T47D (cell line): ENCODE measurements at regions not wholly inside any gene's neighbourhood (a gene's known extent, or its start where the extent isn't known, plus 50 kb on each side); places are given as distances from the start of the nearest gene placed in this dataset.

Experiments used
- DNase-seq, 2 experiments: peaks; one replicate each; pipeline versions ENCODE4 v3.0.0 to v3.0.0-alpha.2; 2011 to 2012; ENCODE audit warnings: low read depth in 1 of 2, low spot score in 1 of 2
- JUND ChIP-seq: IDR thresholded peaks from 2 replicates; pipeline ENCODE4 v1.6.1; 2012; ENCODE audit warnings: low read depth
- in situ Hi-C: cut with HindIII; loops from 2 replicates; pipeline ENCODE4 v1.10.0; 2016; ENCODE audit warnings: low sequenced_read_pairs, low pct_unique_long_range_greater_than_20kb

DNA sequence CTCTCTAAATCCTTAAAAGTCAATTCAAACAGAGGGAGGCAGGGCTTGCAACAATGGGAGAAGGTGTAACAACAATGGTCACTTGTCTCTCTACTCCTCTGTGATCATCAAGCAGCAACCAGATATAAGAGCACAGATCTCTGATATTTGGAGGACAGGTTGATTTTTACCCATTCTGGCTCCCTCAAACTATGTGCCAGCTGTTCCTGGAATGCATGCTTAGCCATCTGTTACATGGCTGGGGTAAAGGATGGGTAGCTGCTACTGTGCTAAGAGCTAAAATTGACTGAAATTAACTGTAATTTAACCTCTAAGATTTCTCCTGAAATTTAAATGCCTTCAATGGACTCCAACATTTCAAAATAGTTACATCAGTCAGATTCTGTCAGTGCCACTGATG, 1459.9 kb downstream of the PCDH7 start:
- in situ Hi-C loops: no loop called here
- TF ChIP-seq JUND: no peak
- DNase-seq: no peak

GRCh38 chr4:32184186-32184585, 1464.0 kb downstream of the PCDH7 start:
- no peak for TF ChIP-seq JUND
- DNase-seq: no peak
- in situ Hi-C loops: no loop called here

DNA sequence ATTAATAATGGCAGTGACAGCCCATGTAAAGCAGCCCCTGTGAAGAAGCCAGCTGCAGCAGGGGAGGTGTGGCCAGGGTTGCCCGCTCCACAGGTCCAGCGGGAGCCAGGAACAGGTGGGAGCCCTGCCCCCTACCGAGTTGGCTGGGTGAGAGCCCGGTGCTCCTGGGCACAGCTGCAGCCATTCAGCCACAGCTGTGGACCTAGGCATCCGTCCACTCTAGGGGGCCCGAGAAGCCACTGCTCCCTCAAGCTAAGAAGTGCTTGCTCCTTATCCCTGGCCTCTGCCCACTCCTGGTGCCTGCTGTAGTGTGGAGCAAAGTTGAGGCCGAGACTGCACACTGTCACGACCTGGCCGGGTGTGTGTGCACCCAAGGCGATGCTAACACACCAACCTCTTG, 1469.0 kb downstream of the PCDH7 start:
- no peak for DNase-seq
- TF ChIP-seq JUND: no peak
- in situ Hi-C loops: no loop called here

- DNase-seq: no peak
- in situ Hi-C loops: no loop called here
- TF ChIP-seq JUND: no peak
Observed at GRCh38 chr4:32189788-32190187, 1469.6 kb downstream of the PCDH7 start.

DNA sequence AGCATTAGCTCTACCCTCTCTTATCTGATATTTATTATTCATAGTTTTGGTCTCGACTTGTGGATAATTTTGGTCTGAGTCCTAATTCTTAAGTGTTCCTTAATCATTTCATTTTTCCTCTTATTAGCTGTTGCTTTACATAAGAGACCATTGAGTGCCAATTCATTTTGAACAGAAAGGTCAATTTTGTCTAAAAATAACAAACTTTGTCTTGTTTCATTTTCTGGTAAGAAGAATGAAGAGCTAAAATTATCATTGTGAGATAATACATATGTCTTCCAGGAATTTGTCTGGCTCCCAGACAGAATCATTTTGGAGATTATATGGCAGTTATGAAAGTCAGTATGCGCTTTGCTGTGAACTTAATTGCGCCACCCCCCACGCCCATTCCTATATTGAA, 1471.8 kb downstream of the PCDH7 start:
- no peak for DNase-seq
- TF ChIP-seq JUND: no peak
- in situ Hi-C loops: no loop called here

DNA sequence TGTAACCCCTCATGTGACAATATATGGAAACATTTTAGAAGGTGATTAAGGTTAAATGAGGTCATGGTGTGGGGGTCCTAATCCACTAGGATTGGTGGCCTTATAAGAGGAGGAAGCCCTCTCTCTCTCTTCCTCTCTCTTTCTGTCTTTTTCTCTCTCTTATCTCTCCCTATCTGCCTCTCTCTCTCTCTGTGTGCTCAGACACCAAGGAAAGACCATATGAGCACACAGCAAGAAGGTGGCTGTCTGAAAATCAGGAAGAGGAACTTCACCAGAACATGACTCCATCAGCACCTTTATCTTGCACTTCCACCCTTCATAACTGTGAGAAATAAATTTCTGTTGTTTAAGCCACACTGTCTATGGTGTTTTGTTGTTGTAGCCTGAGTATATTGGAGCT, 1472.2 kb downstream of the PCDH7 start:
- no peak for DNase-seq
- no peak for TF ChIP-seq JUND
- in situ Hi-C loops: no loop called here

DNA sequence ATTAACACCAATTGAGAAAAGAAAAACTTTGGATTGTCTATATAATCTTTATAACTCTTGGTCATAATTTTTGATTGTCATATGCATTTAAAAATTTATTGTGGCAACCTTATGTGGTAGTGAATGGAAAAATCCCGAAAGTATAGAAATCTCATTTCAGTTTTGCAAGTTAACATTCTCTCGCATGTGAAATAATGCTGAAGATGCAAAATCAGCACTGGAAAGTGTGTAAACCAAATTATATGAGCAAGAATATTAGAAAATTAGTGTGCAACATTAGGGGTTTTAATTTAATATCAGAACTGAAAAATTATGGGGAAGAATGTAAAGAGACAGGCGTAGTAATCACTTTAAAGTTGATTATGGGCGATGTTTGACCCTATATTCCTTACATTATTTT, 1472.8 kb downstream of the PCDH7 start:
- no peak for TF ChIP-seq JUND
- DNase-seq: no peak
- in situ Hi-C loops: no loop called here

DNA sequence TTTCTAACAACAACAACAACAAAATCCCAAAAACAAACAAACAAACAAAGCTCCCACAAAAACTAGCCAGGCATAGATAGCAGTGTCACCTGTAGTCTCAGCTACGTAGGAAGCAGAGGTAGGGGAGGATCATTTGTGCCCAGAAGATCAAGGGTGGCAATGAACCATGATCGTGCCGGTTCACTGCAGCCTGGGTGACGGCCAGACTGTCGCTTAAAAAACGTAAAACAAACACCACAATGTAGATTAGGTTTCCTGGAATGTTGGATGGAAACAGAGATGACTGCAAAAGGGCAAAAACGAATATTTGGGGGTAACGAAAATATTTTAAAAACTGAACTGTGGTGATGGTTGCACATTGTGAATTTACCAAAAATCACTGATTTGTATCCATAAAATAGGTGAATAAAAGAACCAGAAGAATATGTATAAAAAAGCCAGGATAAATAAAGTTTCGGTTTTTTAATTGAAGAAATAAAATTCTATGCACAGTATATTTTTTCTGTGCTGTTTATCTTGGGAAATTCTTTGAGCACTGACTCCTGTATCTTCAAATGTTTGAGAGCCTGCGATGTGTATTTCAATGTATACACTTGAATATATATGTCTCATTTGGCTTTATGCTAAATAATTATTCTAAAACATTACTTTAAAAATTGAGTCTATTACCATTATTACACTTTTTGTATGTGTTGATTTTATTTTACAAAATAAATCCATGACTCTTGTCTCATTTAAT, 1477.0 kb downstream of the PCDH7 start:
- DNase-seq: no peak
- in situ Hi-C loops: no loop called here
- TF ChIP-seq JUND: no peak

DNA sequence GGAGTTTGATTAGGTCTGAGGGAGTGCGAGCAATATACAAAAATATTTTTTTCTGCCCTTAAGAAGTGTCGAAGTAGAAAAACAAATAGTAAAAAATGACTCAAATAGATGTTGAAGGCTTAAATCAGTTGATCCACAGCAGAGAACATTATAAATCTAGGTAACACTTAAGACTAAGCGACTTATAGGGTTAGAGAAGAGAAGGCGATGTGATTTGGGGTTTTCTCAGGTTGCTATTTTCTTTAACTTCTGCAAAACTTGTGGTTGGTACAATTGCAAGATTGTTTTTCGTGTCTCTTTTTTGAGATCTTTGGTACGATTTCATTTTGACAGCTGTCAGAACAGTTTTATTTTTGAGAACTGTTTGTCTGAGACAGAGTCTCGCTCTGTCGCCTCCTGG, 1479.5 kb downstream of the PCDH7 start:
- in situ Hi-C loops: no loop called here
- DNase-seq: no peak
- no peak for TF ChIP-seq JUND

DNA sequence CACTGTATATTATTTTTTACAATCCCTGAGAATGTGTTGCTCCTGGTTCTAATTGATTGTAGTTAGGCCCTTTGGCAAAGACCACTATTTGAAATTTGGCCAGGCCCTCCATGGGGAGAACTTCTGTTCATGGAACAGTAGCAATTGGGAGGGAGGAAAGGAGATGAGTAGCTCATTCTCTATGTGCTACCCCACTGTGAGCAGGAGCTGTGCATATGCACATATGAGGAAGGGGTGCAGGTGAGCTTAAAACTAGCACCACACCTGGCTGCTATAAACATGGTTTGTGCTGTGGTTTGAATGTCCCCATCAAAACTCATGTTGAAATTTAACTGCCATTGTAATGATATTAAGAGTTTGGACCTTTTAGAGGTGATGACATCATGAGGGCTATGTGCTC, 1483.2 kb downstream of the PCDH7 start:
- in situ Hi-C loops: no loop called here
- DNase-seq: no peak
- TF ChIP-seq JUND: no peak

GRCh38 chr4:32206756-32207155, 1486.6 kb downstream of the PCDH7 start:
- in situ Hi-C loops: no loop called here
- TF ChIP-seq JUND: no peak
- no peak for DNase-seq

GRCh38 chr4:32207456-32207855, 1487.3 kb downstream of the PCDH7 start:
- DNase-seq: no peak
- no peak for TF ChIP-seq JUND
- in situ Hi-C loops: no loop called here

DNA sequence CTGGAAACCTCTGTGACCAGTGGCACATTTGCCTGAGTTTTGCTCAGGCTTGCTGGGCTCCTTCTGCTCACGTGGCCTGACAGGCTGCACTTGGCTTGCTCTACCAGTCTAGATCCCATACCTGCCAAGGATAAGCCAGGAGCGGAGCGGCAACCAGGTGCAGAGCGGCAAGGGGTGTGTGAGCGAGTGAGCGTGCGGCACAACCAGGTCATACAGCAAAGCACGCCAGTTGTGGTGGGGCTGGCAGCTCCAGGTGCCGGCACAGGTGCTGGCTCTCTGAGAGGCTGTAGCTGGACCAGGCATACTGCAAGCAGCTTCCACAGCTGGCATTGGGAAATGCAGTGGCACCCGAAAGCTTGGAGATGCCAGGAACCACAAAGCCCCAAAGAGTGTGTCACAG, 1495.1 kb downstream of the PCDH7 start:
- no peak for DNase-seq
- in situ Hi-C loops: no loop called here
- no peak for TF ChIP-seq JUND

- in situ Hi-C loops: no loop called here
- no peak for DNase-seq
- TF ChIP-seq JUND: no peak
Observed at GRCh38 chr4:32216502-32216901, 1496.3 kb downstream of the PCDH7 start.
